GM18870 (cell line): ENCODE measurements at regions not wholly inside any gene's neighbourhood (a gene's known extent, or its start where the extent isn't known, plus 50 kb on each side); places are given as distances from the start of the nearest gene placed in this dataset.
"Not testable (repeated sequence)": the region's sequence is repeated elsewhere in the genome, so short reads cannot be mapped to it uniquely, and the experiment has no call there.

ENCODE experiments used
- ATAC-seq: cut with Tn5 transposase; IDR thresholded peaks from one replicate; pipeline ENCODE4 v1.9.1; 2021; ENCODE audit warnings: moderate library complexity; ENCODE audit not compliant: unreplicated experiment

DNA sequence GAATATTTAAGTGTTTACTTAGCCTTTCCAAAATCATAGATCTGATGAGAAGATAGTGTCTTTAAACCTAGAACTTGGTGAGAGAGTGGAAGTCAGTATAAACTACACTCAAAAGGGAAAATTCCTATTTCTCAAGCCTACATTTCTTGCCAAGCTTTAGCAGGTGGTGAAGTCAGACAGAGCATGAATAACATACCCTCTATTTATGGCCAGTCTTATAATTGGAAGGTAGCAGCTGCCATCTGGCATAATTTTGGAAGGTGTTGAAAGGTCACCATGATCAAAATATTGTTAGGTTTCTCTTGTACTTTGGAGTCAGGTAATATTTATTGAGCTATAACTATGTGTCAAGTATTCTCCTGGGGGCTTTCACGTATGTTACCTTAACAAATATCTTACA is 729.3 kb upstream of the KIF2B start:
- no peak for ATAC-seq

DNA sequence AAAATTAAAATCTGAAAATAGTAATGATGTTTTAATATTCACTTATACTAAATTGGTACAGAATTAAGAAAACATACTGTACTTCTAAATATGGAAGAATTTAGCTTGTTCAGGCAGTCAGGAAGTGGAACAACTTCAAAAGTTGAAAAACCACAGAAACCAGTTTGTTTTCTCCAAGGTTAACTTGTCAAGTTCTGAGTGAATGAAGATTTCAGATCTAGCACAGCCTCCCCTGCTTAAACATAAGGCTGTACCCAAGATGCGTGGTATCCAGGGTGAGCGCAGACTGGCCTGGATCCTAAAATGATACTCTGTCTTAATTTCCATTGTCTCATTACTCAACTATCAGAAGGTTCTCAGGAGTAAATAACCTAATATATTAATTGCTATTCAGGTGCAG is 730.7 kb upstream of the KIF2B start:
- no peak for ATAC-seq

DNA sequence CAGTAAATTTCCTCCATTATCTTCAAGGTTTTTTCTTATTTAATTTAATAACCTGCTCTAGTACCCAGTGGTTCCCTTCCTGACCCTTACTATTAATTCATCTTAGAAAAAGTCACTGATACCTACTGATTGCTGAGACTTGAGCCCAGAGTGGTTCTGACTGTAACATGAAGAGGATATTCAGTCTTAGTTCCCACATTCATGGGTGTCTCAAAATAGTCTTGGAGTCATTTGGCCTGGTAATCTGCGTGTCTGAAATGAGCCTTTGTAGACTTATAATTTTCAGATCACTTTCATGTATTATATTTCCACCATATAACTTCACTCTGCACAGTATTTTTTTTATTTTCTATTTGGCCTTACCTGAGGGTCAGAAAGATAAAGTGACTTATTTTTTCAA is 732.0 kb upstream of the KIF2B start:
- no peak for ATAC-seq

DNA sequence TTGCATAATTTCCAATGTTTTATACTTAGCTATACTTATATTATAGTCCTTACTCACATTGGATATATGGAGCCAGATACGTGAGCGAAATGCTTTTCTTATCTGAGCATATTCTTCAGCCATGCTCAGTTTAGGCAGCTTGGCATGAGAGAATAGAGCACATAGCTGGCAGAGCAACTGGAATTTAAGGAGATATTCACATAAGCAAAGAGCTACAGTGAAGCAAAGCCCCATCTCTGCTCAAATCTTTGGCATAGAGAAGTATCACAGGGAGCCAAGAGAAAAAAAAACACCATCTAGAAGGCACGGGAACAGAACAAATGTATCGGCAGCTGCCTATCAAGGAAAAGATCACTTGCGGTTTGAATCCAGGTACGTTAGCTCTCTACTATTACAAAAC is 734.2 kb upstream of the KIF2B start:
- ATAC-seq, result no peak

DNA sequence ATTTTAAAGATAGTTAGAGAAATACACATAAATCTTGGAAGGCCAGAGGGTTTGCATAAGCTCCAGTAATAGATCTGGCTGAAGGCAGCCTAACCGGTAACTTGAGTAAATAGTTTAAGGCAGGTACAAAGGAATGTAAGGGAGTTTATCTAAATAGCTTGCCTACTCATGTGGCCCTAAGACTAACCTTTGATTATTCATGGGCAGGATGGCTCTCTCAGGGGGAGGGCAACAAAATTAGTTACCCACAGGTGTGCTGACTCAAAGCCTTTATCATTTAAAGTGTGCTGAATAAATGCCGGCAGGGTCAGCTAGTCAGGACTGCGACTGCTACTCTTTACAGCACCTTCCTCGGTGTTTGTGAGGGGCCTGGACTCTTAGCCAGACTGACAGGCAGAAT is 761.3 kb upstream of the KIF2B start:
- no peak for ATAC-seq

DNA sequence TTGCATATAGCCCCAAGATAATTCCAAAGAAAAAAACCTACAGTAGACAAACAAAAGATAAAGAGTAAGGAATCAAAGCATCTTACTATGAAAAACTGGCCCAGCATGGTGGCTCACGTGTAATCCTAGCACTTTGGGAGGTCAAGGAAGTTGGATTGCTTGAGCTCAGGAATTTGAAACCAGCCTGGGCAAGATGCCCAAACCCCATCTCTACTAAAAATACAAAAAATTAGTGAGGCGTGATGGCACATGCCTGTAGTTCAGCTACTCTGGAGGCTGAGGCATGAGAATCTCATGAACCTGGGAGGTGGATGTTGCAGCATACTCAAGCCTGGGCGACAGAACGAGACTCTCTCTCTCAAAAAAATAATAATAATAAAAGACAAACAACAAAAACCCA is 764.7 kb upstream of the KIF2B start:
- ATAC-seq, result no peak

DNA sequence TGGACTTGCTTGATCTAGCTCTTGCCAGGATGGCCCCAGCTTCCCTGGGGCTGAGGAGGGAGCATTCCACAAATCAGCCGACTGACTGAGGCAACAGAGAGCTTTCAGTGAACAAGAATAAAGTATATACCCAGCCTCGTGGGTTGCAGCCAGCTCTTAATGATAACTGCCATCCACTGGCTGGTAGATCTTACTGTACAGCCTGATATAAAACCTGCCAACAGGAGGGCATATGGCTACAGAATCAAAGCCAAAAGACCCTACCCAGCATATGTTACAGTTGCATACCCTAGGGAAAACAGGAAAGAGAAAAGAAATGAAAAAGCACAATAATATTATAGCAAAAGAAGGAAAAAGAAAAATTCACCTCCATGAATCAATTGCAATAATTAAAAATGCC is 775.9 kb upstream of the KIF2B start:
- ATAC-seq, result no peak

DNA sequence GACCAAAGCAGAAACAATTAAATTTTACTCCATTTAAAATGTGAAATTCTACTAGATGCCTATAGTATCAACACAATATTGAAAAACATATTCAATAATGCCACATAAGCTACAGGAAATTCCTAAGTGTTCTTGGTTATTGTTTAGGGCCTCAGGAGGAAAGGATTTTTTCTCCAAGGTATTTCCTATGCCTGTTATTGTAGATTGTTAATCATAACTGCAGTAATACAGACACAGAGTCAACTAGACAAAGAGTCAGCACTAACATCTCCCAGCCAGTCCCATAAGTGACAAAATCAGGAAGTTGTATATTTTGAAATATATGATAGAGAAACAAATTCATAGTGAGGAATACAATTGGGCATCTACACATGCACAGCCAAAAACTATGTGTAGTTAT is 782.7 kb upstream of the KIF2B start:
- no peak for ATAC-seq

DNA sequence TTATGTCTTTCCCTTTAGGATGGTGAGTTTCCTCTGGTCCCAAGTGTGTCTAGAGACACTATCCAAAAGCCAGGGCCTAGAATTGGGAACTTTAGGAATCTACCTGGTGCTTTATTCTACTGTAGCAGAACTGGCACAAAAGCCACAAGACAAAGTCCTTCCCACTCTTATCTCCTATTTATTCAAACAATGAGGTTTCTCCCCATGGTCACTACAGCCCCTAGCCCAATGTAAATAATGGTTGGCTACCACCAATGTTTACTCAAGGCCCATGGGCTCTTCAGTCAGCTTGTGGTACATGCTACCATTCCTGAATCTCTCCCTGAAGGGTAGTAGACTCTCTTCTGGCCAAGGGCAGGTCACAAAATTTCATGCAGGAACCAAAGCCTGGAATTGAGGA is 789.4 kb upstream of the KIF2B start:
- no peak for ATAC-seq

DNA sequence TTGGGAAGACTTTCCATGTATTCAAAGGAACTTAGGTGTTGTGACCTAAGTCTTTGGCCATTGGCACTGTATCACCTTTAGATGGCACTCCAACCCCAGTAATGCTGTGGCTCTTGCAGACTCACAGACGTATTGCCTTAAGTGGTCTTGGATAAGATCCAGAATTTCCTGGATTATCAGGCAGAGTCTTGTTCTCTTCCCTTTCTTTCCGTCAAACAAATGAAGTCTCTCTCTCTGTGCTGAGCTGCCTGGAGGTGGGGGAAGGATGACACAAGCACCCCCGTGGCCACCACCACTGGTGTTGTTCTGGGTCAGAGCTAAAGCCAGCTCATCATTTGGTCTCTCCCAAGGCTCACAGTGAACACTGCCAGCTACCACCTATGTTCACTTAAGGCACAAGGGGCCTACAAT is 789.9 kb upstream of the KIF2B start:
- ATAC-seq, result no peak

DNA sequence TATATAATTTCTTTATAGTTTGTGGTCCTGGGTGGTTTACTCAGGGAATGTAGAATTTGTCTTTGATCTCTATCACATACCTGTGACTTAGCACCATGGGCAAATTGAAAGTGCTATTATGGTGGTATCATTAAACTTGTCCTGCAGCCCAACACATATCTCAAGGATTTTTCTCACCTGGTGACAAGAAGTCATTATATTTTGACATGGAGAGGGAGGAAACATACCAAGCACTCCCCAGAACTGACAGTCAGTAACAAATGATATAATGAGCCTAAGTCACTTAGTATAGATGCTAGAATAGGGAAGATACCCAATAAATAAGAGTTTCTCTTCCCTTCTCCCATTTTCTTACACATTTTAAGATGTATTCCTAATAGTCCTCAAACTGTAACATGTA is 805.5 kb upstream of the KIF2B start:
- ATAC-seq, result no peak

DNA sequence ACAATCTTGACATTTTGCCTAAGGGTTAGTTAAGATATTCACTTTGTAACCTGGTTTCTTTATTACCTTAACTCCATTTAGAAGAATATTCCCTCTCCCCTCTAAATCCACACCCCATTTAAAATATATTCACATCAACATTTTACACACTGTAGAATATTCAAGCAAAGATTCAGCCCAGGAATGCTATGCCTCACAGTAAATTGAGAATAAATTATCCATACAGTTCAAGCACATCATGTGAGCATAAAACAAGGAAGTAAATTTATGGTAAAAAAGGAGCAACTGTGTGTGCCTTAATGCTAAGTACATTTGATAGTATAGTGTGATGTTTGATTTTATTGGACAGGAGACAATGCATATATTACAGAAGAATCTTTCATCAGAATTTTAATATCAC is 806.6 kb upstream of the KIF2B start:
- ATAC-seq, result no peak

DNA sequence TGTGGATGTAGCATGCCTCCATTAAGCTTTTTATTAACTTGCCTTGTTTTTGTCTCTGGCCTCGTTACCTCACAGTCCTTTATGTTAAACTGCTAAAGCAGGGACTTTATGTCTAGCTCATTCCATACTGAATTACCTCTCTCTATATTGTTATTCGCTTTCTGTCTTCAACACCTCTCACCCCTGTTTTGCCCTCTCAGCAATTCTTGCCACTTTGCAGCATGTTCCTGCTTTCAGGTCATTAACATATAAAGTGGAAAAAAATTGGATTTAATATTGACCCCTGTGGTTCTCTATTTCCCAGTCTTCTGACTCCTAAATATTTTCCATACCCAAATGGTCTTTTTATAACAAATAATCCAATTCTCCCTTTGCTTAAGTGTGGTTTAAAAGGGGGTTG is 810.4 kb upstream of the KIF2B start:
- no peak for ATAC-seq

DNA sequence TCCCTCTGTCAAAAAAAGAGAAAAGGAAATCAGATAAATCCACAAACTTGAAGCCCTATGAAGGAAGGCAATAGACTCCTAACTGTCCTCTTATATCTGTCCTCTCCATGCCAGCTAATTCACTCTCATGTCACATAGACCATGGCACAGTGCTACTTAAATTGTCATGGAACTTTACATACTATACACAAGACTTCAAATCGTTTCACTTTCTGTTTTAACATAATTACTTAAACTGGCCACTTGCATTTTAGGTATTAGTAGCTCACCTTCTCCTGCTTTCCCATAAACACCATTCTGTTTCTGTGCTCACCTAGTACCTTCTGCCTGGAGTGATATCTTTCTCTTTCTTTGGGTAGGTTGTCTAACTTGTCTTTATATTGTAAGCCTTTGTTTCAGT is 816.7 kb upstream of the KIF2B start:
- ATAC-seq, result no peak

DNA sequence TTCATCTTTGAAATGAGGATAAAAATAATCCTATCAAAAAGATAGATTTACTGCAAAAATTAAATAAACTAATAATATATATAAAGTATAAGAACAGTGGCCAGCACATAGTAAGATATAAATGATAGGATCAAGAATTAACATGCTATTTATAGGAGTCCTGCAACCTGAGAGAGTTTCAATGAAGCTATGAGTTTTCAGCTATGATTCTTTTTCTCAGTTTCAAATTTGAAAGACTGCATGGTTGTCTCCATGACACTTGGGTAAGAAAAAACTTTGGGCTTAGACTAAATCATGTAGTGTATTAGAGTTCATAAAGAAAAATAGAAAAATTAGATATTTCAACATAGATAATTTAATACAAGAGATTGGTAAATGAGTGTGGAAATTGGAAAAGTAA is 817.8 kb upstream of the KIF2B start:
- ATAC-seq, result no peak

DNA sequence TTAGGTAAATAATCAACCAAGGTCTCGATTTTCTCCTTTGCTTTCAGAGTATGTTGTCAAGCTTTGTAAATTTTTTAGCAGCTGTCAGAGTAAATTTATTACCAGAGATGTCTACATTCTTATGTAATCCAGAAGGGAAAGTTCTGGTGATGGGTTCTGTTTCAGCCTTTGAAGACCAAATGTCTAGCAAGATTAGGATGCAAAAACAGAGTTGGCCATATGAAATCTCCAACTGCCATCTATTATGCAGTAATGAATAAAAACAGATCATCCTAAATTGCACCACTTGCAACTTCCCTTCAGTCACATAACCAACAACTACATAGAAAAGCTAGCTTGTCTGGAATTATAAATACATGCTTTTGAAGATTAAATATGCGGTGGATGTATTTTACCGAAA is 826.8 kb upstream of the KIF2B start:
- no peak for ATAC-seq

DNA sequence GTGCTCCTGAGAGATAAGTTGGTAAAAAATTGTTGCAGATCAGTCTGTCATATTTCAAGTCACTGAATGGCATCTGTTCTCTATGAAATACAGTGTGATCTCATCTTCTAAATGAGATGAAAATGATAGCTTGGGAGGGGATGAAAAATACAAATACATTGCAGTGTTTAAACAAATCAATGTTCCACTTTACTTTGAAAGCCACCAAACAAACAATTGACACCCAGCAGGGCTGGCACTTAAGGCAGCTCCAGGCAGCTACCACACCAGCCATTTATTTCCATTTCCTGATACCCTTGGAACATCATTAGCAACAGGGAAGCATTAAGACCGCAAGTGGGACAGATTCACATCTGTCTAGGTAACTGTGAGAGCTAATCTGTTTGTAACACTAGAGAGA is 827.6 kb upstream of the KIF2B start:
- no peak for ATAC-seq

DNA sequence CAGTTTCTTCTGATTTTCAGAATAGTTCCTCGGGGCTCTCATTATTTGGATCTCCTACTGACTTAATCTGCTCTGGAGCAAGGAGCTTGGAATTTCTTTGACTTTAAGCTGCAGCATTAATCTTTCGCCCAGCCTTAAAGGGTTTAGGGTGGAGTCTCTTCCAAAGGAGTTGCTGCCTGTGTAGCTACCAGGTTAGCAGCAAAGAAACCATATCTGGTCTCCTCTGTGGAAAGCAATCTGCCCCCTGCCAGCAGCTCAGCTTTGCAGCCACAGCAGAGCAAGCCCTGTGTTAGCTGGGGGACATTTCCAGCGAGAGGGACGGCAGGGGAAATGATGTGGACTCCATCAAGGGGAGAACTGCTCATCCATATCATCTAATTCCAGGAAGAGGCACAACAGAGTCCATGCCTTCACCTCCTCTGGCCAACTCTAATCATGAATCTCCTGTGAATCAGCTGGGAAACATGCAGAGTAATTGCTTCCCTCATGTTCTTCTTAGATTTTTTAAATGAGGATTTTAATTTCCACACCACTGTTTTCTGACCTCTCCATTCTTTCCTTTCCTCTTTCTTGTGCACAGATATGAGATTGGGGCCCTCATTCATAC is 827.6 kb upstream of the CA10 start:
- no peak for ATAC-seq

DNA sequence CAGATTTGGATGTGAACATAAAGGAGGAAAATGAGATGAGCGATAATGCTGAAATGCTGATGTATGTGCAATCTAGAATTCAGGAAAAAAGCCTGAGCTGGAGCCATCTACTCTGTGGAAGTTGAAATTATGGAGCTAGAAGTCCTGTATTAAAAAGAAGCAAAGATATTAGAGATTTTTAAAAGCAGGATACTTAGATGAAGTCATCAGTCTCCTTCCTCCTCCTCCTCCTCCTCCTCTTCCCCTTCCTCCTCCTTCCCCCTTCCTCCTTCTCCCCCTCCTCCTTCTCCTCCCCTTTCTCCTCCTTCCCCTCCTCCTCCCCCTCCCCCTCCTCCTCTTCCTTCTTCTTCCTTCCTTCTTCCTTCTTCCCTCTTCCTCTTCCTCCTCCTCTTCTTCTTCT is 823.8 kb upstream of the CA10 start:
- no peak for ATAC-seq

DNA sequence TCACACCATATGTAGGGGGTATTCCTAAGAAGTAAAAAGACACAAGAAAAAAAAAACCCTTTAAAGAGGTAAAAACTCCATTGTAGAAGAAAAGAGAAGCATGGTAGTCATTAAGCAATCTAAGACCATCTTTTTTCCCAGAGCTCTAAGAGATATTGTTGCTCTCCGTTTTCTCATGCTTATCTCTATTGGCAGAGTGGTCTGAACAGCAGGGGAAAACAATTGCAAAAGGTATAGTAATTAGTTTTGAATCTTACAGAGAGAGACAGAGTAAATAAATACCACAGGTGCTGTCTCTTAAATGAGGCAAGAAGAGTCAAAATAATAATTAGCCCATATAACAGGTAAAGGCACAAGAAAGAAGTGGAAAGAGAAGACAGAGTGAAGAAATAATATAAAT is 821.4 kb upstream of the CA10 start:
- ATAC-seq, result no peak

DNA sequence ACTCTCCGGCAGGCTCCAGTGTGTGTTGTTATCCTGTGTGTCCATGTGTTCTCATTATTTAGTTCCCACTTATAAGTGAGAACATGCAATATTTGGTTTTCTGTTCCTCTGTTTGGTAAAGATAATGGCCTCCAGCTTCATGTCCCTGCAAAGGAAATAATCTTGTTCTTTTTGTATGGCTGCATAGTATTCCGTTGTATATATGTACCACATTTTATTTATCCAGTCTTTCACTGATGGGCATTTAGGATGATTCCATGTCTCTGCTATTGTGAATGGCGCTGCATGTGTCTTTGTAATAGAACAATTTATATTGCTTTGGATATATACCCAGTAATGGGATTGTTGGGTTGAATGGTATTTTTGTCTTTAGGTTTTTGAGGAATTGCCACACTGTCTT is 807.3 kb upstream of the CA10 start:
- ATAC-seq, result no peak

DNA sequence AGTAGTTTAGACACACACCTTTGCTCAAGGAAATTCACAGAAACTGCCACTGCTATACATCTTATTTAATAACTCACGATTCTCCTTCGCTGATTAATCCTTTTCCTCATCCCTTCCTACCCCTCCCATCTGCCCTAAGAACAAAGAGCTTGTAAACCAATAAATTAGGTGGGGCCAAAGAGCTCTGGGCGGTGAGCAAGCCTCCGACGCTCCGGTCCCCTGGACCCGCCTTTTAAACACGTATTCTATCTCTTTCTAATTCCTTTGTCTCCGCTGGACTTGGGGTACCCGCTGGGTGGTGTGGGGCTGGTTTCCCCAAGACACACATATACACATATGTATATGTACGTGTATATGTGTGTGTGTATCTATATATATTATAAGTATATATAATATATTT is 803.2 kb upstream of the CA10 start:
- ATAC-seq, result not testable (repeated sequence)

DNA sequence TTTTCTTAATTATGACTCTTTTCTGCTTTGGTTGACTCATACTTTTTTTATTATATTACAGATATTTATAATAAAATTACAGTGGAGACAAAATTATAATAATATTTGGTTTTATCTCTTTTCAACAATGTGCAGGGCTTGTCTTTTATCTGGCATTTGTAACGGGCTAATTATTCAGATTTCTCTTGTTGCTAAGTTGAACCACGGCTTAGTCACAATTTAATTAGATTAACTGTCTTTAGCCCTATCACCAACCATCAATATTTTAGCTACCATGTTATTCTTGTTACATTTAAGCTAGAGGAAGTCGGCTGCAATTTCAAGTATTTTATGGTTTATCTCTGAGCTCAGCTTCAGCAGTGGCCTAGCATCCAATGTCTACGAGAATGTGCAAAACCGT is 798.9 kb upstream of the CA10 start:
- no peak for ATAC-seq

DNA sequence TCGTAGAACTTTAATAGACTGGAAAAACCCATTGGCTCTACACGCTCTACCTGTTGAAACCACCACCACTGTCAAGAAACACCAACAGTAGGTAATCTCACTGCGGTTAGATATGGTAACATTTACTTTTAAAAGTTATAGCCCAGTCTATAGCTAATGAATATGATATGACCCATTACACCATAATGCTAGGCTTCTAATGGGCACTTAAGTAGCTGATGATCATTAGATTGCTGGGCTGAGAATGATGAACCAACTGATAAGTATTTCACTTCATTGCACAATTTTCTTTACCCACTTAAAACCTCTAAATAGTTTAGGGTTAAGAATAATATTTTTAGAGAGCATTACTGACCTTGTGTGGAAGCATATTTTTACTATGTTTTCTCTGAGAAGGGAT is 788.9 kb upstream of the CA10 start:
- ATAC-seq, result no peak
